ENCODE measurements at regions not wholly inside any gene's neighbourhood (a gene's known extent, or its start where the extent isn't known, plus 50 kb on each side); places are given as distances from the start of the nearest gene placed in this dataset.

GRCh38 chr16:54722210-54722676, 208.4 kb upstream of the IRX5 start:
- DNase-seq = no peak

GRCh38 chr16:54720259-54720658, 210.4 kb upstream of the IRX5 start:
- DNase-seq = no peak

DNA sequence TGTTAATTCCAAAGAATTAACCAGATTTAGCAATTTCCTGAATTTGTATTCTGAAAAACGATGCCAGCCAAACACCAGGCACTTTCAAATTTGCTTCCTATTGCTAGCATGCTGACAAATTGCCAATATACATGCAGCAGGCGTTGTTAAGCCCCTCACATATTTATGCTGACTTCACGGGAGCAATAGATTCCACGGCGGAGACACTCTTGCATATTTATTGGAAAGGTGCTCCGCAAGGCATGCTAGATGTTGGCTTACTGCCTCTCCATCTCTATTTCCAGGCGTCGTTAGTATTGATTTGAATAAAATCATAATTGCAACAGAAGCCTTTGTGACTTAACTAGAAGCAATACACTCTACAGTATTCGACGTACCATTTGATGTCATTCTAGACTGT, 211.0 kb upstream of the IRX5 start:
- DNase-seq = no peak

- no peak for DNase-seq
These were observed 212.3 kb upstream of the IRX5 start for GRCh38 chr16:54718376-54718775.

GRCh38 chr16:54715011-54715410, 215.7 kb upstream of the IRX5 start:
- no peak for DNase-seq

DNA sequence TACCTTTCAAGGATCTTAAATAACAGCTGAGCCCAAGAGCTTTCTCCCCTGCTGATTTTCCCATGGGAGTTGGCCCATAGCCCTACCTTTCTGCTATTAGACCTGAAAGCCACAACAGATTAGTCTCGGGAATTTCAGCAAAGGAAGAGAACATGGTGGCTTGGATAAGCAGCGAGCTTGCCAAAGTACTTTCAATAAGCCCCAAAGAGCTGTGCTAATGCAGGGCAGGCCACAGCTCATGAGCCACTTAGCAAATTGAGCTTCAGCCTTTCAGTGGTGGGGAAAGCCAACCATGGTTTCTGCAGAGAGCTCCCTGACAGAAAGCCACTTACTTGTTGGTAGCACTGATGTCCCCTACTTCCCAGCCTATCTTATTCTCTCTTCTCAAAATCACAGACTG, 217.8 kb upstream of the IRX5 start:
- no peak for DNase-seq

DNA sequence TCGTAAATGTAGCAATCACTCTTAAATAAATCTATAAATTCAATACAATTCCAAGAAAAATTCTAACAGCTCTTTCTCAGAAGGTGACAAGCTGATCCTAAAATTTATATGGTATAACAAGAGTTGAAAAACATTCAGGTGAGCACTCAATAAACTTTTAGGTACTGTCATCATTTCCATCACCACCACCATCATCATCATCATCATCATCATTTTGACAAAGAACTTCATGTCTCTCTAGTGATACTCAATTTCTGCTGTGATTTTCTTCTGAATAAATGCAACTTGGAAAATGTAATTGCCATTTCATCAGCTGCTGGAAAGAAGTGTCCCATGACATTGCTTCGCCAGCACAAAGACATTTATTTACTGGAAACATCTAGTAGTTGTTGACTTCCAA, 222.9 kb upstream of the IRX5 start:
- DNase-seq = no peak

DNA sequence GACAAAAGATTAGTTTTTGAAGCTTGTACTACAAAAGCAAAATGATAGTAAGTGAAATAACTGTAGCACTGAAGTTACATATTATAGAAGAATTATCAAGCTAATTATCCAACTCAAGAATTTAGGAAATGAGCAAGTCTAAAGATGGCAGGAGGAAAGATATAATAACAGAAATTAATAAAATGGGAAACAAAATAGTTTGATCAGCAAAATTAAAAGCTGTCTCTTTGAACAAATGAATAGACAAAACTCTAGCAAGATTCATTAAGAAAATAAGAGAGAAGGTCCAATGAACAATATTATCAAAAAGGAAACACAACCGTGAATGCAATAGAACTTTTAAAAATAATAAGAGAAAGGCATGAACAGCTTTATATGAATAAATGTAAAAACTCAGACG, 224.3 kb upstream of the IRX5 start:
- DNase-seq = no peak

GRCh38 chr16:54703339-54703738, 227.3 kb upstream of the IRX5 start:
- no peak for DNase-seq

GRCh38 chr16:54699656-54700055, 231.0 kb upstream of the IRX5 start:
- no peak for DNase-seq

DNA sequence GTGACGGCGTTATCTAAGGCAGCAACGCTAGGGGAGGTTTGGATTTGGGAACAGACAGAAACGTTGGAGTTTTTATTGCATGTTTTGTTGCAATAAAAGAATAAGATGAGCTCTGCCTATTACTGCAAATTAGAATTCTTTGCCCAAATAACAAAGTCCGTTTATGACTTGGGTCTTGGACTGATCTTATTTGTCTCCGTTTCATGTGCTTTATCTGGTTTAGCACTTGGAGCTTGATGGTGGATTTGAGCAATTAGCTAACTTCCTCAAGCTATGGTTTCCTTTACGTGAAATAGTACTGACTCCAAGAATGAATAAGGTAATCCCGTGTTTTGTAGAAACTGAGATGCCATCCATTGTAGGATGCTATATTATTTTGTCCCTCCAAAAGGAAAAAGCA, 233.0 kb upstream of the IRX5 start:
- no peak for DNase-seq

DNA sequence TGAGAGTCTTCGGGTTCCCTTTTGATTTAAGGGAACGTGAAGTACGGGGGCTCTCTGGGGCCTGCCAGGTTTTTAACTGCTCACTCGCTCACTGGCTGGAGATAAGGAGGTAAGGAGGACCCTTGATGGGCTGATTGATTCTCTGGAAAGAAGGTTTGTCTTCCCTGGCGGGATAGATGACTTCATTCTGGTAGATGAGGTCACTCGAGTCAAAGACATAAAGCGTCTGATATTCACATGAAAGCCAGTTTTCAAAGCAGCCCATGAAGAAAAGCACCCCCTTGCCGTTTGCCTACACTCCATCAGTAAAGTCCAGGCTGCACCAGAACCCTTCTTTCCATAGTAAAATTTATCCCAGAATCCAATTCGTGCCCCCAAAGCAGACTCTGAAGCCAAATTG, 233.7 kb upstream of the IRX5 start:
- no peak for DNase-seq

DNA sequence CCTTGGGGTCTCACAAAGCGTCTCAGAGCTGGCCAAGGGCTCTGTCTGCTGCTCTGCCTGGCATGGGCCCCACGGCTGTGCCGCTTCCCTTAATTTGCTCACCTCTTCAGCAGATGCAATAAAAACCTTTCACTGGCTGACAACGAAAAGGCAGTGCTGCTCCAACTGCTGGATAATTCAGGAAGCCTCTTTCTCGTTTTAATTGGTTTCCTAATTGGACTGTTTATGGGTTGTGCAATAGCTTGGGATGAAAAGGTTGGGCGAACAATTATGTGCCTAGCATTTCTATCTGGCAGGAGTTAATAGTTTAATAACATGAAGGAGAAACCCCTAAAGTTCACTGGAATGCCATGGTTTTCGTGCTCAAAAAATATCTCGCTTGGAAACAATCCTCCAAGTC, 234.1 kb upstream of the IRX5 start:
- DNase-seq = no peak

- no peak for DNase-seq
These were observed 236.0 kb upstream of the IRX5 start for GRCh38 chr16:54694651-54695050.

DNA sequence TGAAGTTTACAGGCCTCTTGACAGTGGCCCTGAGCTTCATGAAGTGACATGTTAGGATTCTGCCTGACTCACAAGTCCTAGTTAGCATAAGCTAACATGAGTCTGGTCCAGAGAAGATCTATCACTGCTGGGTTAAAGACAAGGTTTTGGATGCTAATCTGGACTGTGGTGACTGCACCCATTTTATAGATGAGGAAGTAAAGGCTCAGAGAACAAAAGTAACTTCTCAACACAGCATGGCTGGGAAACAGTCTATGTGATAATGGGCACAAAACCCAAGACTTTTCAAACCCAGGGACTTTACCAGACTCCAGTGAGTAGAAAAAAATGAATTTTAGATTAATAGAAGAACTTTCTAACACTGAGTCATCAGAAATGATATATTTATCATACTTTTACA, 236.8 kb upstream of the IRX5 start:
- DNase-seq = no peak

DNA sequence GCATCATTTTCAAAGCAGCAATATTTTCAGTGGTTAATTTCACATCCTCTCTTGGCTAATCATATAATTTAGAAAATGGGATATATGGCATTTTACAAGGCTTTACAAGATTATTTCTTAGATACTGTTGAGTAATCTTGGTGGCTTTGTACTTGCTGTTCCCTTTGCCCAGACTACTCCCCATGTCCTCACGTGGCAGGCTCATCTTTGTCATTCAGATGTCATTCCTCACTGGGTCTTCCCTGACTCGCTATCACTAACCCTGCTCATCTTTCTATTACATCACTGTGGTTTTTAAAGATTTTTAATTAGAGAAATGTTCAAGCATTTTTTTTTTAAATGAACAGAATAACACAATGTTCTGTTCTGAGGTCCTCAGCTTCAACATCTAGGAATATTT, 240.0 kb upstream of the IRX5 start:
- no peak for DNase-seq

DNA sequence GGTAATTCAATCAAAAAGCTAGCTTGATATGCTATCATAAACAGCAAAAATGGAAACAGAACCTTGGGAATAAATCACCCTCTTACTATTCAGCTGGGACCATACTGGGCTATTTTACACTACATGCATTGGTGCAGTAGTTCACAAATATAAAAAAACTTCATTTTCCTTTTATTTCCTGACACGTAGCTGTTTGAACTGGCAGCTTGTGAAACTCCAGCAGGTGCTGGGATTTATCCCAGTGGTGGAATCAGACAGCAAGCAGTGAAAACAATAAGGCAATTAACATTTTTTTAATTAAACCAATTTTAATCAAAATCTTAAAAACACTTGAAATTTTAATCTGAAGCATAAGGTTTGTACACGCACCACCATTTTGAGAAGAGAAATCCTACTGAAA, 240.4 kb upstream of the IRX5 start:
- DNase-seq = no peak

DNA sequence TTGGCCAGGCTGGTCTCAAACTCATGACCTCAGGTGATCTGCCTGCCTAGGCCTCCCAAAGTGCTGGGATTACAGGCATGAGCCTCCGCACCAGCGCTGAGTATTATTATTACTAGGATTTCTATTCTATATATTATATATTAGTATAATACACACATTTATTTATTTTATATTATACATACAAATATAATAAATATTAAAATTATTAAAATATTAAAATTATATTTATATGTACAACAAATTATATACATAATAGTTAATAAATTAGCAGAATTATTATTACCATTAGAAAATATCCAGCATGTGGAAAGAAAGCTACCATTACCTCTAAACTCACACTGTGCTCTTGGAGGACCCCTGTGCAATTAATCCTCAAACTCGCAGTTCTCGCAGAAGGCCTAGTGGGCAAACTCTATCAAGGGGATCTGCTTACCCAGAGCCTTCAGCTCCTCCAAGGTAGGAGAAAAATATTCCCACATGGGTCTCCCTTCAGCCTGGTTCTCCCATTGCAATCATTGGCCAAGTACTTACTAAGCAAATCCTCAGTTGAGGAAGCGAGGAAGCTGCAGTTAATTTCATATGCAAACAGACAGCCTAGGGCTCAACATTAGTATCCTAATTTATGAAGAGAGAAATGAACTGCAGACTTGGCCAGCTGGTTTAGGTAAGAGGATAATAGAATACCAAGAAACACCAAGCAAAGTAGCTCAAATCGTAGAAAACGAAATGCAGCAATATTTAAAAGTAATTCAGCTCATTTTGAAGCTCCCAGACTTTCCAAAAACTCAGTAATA, 241.4 kb upstream of the IRX5 start:
- DNase-seq = no peak

- DNase-seq = no peak
These were observed 242.3 kb upstream of the IRX5 start for GRCh38 chr16:54688339-54688738.

GRCh38 chr16:54687043-54687899, 243.4 kb upstream of the IRX5 start:
- no peak for DNase-seq

DNA sequence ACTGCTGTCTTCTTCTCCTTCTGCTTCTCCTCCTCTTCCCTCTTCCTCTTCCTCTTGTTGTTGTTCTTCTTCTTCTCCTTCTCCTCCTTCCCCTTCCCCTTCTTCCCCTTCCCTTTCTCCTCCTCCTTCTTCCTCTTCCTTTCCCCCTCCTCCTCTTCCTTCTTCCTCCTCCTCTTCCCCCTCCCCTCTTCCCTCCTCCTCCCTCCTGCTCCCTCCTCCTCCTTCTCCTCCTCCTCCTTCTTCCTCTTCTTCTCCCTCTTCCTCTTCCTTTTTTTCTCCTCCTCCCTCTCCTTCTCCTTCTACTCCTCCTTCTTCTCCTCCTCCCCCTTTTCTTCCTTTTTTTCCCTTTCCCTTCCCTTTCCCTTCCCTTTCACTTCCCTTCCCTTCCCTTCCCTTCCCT, 245.0 kb upstream of the IRX5 start:
- no peak for DNase-seq

GRCh38 chr16:54679531-54679930, 251.1 kb upstream of the IRX5 start:
- DNase-seq = no peak

- no peak for DNase-seq
These were observed 253.2 kb upstream of the IRX5 start for GRCh38 chr16:54677308-54677950.

- no peak for DNase-seq
These were observed 257.4 kb upstream of the IRX5 start for GRCh38 chr16:54673313-54673712.

All from SW 1271 (cell line).